HG02970 (cell line): ENCODE measurements at regions not wholly inside any gene's neighbourhood (a gene's known extent, or its start where the extent isn't known, plus 50 kb on each side); places are given as distances from the start of the nearest gene placed in this dataset.

Source experiments
- ATAC-seq: cut with Tn5 transposase; IDR thresholded peaks from one replicate; pipeline ENCODE4 v1.9.1; 2021; ENCODE audit warnings: mild to moderate bottlenecking, moderate library complexity, moderate number of reproducible peaks; ENCODE audit not compliant: unreplicated experiment, low FRiP score

DNA sequence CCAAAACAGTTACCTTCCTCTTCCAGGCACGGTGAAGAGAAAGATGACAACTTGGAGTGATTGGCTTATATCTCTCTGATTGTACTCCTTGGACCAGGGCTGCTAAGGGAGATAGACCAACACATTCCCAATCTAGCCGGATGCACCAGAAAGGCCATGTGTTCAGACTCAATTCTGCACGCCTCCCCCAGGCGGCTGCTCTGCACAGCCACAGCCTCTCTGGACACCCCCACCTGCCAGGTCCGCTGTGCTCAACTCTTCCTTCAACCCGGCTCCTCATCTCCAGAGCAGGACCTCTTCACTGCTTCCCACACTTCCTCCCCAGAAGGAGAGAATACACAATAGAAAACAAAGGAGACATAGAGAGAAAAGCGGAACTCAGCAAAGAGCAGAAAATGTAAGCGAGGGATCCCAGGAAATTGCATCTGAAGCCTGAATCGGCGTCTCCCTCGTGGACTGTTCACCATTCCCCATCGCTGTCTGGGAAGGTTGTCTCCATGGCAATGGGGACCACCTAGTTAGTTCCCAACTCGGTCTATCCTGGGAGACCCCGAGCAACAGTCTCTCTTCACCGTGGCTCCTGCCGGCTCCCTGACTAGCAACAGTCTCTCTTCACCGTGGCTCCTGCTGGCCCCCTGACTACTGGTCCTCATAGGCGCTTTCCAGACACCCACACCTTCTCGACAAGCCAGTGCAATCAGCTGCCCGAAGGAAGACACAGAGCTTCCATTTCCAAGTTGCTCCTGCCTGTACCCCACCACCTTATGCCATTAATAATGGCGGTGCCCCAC, 361.7 kb upstream of the MYT1L start:
- ATAC-seq: no peak

DNA sequence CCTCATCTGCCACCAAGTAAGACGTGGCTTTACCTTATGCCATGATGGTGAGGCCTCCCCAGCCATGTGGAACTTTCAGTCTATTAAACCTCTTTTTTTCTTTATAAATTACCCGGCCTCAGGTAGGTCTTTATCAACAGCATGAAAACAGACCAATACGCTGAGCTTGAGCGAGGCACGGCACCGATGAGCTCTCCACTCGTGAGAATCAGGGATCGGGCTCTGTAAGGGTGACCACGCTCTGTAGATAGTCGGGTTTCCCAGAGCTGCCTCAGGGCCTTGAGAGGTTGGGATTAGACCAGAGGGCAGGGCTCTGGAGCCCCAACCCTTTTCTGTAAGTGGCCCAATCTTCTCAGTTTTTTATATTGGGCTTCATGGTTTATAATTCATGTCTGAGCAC, 360.3 kb upstream of the MYT1L start:
- no peak for ATAC-seq

DNA sequence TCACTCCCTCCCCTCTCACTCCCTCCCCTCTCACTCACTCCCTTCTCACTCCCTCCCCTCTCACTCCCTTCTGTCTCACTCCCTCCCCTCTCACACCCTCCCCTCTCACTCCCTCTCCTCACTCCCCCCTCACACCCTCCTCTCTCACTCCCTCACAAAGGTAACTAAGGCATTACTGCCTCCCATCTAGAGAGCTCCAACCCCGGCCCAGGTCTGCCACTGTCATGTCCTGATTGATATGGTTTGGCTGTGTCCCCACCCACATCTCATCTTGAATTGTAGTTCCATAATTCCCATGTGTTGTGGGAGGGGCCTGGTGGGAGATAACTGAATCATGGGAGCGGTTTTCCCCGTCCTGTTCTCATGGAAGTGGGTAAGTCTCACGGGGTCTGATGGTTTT, 359.9 kb upstream of the MYT1L start:
- ATAC-seq: no peak

DNA sequence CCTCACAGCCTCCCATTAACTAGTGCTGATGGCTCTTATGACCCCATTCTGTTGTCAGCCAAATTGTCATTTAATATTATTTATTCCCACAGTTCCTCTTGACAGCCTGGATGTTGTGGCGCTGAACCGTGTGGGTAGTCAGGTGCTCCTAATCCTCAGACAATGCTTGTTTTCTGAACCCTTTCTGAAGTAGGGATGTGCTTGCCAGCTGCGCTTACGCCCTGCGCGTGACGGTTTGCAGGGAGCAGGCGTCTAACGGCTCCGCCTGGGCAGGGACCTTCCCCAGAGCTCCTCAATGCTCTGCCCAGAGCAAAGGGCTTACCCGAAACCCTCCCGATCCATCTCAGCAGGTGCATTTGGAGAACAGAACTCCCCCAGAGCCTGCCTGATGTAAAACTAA, 358.2 kb upstream of the MYT1L start:
- ATAC-seq: no peak

DNA sequence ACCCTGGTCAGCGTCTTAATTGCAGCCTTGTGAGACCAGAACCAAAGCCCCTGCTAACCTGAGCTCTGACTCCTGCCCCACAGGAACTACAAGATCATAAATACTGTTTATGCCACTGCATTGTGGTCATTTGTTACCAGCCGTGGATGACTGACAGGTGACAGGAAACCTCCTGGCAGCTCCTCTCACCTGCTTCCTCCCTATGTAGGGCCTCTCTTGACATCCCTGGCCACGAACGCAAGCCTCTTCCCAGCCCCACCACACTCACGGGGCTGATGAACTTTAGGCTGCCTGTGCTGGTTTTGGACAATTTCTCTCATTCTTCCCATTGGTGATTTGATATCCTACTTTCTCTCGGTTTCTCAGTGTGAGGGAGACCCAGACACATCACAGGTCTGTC, 357.2 kb upstream of the MYT1L start:
- ATAC-seq: no peak

DNA sequence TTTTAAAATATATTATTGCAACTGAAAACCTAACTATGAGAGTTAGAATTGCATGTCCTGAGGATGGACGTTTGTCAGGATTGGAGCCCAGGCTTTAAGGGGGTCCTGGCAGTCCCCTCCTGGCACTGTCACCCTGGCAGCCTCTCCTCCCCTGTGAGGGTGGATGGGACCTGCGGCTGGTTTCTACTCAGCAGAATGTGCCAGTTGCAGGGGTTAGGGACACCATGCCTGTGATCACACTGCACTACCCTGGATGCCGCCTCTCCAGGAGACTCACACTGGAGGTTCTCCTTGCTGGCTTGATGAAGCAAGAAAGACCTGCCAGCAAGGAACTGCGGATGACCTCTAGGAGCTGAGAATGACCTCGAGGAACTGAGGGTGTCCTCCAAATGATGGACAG, 356.7 kb upstream of the MYT1L start:
- no peak for ATAC-seq

DNA sequence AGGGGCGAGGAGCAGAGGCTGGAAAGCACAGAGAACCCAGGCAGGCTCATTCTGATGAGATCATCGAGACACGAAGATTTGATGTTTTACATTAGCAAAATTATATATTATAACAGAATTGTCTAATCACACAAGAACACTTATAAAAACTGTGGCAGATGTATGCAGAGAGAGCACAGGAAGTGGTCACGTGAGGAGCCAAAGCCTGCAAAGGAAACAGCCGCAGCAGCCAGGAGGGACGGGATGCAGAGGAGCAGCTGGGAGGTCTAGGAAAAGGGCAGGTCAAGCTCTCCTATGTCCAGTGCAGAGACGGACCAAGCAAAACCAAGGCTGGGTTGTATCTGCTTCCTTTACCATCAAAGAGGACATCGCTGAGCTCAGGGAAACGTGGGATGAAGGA, 355.1 kb upstream of the MYT1L start:
- ATAC-seq: no peak

DNA sequence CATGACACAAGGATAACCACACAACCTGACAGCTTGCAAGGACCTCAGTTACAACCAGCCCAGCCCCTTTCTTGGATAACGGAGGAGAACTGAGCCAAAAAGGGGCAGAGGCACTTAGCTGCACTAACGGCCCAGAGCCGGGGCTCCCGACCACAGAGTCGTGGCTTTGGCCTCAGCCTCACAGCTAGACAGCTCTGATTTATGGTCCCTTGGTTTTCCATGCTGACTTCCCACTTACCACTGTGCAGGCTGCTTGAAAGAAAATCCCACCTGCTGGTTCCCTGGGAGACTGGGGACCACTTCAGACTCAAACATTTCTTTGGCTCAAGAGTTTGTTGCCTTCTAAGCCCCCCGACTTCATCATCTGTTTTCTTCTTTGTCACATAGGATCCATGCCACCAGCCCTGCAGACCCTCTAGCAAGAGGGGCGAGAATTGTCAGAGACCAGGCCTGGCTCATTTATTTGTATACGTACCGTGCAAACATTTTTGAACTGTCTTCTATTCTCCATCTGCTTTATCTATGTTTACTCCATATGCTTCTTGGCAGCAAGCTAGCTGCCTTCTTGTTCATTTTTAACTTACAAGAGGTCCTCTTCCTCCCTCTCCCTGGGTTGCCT, 352.6 kb upstream of the MYT1L start:
- ATAC-seq: no peak

DNA sequence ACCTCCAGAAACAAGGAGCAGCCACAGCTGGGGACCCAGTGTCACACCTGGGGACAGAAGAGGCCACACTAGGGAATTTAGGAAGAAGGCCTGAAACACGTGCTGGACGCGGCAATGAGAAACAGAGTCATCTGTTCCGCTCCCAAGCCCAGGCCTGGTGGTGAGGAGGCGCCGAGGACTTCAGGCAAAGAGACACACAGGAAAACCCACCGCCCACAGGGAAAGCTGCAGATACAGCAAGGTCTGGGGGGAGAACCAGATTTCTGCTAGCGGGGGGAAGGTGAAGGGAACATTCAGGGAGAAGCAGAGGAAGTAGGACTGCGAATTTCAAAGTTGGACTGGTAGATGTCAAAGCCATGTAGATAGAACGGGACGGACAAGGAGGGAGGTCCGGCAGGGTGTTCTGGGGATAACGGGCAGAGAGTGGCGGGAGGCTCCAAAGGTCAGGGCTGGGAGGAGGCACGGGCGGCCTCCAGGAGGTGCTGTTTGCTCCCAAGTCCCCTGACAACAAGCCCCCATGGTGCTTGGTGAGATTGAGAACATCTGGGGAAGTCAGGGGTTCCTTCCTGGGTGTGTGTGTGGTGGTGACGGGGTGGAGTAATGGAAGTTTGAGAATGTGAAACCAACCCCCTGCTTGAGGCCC, 351.7 kb upstream of the MYT1L start:
- ATAC-seq: no peak

DNA sequence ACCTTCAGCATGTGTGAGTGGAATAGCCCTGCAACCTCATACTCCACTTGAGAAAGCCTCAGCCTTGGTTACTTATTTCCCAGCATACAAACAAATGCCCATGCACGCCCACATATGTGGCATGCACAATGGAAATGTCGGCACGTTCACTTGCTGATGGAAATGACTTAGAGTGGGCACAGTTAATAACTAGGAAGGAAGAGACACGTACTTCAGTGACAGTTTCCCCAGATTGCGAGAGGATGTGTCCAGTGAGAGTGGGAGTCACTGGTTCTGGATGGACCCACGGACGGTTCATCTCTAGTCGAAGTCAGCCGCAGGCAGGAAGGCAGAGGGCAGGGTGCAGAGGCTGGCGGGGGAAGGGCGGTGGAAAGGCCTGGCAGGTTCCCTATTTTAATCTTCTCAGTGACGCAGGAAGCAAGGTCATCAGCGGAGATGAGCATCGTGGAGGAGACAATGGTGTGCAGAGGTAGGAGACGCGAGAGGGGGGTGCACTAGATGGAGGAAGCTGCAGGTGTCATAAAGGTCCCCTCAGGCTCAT, 350.7 kb upstream of the MYT1L start:
- ATAC-seq: no peak

DNA sequence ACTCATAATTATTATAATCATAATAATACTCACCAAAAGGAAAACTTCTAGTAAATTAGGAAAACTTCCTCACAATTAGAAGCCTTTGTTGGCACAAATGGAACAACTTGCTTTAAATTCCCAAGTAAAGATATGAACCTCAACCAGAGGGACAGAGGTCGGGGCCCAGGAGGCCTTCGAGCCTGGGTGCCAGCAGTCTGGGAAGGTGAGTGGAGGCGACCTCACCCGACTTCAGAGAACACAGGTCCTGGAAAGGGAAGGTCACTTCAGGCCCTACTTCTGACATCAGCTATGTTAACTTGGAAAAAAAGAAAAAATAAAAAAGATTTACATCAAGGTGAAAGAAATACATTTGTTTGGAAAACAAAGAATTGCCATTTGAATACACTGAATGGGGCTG, 350.0 kb upstream of the MYT1L start:
- ATAC-seq: no peak

DNA sequence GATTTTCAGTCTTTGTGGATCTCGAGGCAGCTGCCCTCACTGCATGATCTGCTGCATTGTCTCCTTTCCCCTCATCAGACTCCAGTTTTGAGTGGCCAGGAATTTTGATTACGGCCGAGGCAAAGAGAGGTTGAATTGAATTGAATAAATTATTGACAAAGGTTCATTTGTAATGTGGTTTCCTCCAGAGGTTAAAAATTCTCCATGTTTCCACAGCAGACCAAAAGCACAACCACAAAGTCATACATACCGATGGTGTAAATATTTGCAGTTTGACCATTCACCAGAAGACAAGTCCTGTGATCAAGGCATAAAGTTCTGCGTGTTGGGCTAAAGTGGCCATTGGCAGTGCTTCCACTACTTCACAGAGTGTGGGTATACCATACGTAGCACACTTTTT, 343.8 kb upstream of the MYT1L start:
- no peak for ATAC-seq

DNA sequence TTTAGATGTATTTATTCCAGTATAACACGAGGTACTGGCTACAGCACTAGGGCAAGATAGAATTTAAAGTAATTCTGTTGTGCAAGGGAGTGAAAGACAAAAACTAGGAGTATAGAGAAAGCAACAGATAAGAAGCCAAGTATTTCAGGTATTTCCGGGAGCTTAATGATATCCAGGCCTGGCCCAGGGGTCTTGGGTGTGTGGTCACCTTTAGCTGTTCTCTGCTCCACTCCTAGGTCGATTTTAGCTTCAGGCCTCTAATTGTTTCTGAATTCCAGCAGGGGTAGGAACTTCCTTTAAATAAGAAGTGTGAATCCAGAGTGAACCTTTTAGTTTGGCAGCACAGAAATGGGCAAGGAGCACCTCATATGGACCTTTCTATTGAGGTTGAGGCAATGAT, 342.3 kb upstream of the MYT1L start:
- no peak for ATAC-seq

DNA sequence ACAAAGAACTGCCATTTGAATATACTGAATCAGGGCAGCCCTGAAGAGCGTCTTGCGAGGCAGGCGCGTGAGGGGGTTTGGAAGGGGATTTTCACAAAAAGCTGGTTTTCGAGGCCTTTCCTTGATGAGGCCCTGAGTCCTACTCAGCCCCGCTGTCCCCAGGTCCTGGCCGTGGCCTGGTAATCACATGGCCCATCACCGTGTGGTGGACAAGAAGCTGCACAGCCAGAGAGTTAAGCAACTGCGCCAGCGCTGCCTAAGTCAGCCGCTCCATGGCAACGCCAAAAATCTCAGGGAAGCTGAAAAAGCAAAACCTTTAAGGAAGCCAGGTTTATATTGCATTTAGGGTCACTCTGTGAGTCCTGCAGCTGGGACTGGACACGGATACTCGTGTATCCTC, 341.2 kb upstream of the MYT1L start:
- ATAC-seq: no peak

DNA sequence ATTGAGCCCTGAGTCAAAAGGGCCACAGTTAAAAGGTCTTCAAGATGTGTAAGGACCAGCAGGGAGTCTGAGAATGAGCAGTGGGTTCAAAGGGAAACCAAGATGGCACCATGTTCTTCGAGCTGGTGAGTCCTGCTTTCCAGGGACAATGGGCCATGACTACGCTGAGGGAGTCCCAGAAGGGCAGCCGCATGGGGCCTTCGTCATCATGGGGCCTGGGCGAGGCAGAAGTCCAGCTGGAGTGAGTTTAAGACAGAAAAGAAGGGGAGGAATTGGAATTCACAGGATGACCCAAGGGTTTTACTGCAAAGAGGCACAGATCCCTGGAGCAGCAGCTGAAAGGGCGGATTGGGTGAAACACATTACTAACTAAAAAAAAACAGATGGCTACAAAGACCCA, 340.8 kb upstream of the MYT1L start:
- ATAC-seq: no peak

DNA sequence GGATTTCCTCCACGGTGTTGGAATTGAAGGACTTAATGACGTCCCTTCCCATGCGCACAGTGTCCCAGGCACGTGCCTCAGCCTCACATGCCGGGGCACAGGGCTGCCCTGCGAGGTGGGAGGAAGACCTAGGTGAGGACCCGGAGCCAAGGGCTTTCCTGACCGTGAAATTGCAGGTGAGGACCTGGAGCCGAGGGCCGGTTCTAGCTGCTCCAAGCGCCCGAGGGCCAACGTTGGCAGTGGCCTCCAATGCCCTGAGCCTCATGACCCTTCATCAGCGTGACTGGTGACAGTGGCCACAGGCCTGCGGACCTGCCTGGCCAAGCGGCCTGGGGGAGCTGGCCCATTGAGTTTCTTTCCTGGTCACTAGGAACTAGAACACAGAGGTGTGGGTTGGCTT, 338.2 kb upstream of the MYT1L start:
- no peak for ATAC-seq

DNA sequence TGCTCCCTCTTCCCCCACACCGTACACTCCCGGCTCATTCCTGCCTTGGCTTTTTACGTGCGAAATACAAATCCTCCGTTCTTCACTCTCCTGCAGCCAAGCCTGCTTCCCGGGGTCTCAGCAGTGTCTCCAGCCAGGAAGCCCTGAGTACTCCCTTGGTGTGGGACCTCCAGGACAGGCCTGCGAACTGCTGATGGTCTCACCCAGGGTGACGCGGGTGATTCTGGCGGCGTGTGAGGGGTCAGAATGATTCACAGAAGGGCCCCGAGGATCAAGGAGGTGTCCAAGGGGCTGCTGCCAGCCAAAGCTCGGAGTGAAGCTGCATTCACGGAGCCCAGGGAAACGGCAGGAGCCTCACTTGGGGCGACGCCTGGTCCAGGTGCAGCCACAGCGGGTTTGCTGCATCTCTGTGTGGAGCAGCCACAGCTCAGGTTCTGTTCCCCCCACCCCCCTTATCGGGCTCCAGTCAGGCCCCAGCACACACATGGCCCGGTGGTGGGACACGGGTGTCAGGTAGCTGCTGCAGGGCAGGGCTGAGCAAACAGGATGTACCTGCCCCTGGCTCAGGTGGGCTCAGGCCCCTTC, 337.7 kb upstream of the MYT1L start:
- ATAC-seq: no peak

DNA sequence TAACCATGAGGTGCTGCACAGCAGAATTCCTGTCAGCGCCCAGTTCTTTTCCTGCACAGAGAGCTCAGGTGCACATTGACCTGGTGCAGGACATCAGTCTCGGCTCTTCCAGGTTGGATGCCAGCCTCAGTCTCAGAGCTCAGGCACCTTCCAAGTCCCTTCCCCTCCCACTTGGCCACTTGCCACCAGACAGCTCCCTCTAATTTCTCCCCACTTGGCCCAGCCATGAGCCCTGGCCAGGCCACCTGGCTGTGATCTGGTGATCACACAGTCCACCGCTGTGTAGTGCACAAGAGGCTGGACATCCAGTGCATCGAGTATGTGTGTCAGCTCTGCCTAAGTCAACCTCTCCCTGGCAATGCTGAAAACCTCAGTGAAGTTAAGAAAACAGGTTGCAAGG, 336.6 kb upstream of the MYT1L start:
- no peak for ATAC-seq

DNA sequence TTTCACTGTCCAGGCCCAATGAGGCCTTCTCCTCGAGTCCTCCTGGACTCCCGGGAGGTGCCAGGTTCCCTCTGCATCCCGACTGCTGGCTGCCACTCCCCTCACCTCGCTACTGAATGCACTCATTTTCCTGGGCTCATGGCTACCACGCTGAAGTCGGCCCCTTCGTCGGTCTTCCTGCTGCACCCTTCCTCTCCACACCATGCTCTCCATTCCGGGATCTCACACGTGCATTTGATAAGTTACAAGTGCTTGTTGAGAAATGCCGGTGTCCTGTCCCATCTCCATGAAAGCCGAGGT, 334.7 kb upstream of the MYT1L start:
- no peak for ATAC-seq

DNA sequence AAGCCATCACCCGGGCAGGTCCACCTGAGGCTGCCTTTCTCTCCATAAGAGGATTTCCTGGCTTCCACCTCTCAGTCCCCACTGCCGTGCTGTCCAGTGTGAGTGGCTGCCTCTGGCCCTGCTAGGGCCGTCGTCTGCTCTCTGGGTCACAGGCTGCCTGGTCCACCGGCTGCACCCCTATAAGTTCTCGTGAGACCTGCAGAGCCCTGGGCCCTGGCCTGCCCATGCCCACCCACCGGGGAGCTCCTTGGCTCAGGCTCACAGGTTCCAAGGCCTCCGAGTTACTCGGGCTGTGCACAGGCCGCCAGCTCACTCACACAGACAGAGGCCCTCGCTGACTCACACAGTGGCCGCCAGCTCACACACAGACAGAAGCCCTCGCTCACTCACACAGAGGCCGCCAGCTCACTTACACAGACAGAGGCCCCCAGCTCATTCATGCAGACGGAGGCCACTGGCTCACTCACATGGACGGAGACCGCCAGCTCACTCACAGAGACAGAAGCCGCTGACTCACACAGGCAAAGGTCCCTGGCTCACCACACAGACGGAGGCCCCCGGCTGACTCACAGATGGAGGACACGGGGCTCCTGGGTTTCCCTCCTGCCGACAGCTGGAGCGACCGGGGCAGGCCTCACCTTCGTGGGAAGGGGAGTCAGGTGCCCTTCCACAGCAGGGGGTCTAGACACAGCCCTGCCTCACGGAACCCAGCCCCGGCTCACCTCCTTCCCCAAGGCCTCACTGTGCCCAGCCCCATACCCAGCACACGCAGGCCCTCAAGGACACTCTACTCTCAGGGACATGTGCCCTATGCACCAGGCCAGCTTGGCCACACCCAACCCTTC, 334.1 kb upstream of the MYT1L start:
- no peak for ATAC-seq
